NCI-H146 treated with DMSO at 0.1 percent for 48 hours (cell line): ENCODE measurements at regions not wholly inside any gene's neighbourhood (a gene's known extent, or its start where the extent isn't known, plus 50 kb on each side); places are given as distances from the start of the nearest gene placed in this dataset.

Experiments
- DNase-seq: peaks from one replicate; lab custom pipeline; 2025; ENCODE audit not compliant: unreplicated experiment; lab: John Stamatoyannopoulos, UW

DNA sequence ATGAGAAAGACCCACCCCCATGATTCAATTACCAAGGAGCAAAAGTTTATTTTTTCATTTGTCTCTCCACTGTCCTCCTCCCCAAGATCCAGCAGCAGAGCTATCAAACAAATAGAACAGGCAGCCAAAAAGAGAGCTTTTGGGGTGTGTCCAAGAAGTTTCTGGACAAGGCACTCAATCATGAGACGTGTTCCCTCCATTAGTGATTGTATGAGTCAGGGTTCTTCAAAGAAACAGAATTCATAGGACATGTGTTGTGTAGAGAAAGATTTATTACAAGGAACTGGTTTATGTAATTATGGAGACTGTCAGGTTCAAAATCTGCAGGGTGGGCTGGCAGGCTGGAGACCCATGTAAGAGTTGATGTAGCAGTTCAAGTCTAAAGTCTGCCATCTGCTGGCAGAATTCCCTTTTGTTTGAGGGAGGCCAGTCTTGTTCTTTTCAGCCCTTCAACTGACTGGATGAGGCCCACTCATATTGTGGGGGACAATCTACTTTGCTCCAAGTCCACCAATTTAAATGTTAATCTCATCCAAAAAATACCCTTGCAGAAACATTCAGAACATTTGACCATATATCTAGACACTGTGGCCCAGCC, 248.1 kb upstream of the OPRM1 start:
- DNase-seq, result no peak

DNA sequence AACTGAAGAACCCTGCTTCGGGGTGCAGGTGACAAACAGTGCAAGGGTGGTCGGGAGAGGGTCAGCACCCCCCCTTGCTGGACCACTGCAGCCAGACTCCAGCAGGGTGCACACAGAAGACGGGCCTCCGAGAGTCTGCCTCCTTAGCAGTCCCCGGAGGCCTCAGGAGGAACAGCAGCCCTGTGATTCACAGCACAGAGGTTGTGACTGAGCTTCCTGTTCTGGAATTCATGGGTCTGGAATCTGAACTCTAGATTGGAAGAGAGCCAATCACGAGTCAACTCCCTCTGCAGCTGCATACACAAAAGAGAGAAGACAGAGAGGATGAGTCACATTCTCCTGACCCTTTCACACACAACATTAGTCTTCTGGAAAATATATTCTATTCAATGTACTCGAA, 249.0 kb upstream of the OPRM1 start:
- no peak for DNase-seq

DNA sequence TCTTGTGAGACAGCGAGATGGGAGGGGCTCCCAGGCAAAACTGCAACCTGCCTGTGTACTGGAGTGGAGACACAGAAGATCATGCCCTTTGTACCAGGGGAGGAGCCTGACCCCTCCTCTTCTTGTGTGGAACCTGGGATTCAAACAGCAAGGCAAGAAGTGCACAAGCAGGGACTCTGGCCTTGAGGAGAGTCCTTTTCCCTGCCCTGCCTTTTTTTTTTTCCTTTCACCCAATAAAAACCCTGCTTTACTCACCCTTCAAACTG, 251.8 kb upstream of the OPRM1 start:
- no peak for DNase-seq

DNA sequence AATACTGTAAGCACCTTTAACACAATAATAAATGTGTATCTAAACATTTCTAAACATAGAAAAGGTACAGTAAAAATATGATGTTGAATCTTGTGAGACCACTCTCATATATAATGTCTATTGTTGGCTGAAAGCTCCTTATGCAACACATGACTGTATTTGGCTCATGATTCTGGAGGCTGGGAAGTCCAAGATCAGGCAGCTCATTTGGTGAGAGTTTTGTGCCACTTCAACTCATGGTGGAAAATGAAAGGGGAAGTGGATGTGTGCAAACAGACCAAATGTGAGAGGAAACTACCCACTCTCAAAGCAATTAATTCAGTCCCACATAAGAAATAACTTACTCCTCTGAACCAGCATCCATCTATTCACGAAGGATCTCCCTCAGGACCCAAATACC, 257.7 kb upstream of the OPRM1 start:
- no peak for DNase-seq

DNA sequence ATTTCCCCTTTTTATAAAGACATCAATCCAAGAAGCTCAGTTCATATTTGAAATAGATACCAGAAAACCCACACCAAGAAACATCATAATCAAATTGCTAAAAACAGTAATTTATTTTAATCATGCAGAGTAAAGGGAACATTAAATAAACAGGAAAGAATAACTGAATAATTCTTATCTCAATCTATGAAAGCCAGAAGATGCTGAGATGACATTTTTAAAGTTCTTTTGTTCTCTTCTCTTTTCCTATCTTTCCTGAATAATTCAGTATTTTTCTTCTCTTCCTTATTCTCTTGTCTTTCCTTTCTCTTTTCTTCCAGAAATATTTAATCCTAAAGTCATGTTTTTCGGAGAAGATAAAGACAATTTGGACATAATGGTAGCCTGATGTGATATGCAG, 259.0 kb upstream of the OPRM1 start:
- DNase-seq, result no peak

DNA sequence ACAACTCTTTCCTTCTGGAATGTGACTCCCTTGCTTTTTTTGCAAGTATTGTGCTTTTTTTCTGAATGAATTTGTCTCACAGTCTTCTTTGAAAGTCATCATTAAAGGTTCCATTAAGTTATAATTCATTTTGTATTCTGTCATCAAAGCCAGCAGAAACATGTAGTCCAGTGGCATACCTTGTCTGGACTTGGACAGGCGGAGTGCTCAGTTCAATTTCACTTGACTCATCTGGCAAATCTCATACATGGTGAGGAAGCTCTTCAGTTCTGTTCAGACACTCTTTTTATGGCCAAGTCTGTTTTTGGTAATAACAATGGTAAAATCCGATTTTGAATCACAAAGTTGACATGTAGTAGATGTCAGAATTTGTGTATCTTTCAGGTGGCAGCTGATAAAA, 260.8 kb upstream of the OPRM1 start:
- DNase-seq, result no peak

DNA sequence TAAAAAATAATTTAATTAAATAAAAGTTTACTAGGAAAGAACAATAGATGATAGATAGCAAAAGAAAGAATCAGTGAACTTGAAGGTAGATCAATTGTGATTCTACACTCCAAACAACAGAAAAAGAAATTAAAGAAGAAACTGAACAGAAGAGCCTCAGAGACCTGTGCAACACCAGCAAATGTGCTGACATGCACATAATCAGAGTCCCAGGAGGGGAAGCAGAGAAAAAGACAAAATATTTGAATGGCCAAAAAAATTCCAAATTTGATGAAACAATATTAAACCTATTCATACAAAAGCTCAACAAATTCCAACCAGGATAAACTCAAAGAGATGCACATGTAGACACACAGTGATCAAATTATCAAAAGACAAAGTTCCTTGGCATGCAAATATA, 267.5 kb upstream of the OPRM1 start:
- DNase-seq, result no peak

DNA sequence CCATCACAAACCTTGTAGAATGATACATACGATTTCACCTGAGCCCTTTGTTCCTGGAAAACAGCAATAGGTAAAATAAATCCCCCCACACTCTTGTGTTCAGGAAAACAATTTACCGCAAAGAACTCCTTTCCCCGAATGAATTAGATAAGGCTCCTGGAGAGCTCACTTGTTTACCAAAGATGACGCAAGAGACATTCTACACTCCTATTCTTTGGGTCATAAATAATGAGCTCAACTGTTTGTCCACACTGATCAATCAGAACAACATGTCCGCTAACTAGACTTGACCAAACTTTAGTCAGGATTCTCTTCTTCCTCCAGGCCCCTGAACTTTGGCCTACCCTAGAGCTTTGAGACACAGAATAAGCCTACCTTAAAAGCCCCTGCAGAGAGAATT, 271.9 kb upstream of the OPRM1 start:
- DNase-seq, result no peak

DNA sequence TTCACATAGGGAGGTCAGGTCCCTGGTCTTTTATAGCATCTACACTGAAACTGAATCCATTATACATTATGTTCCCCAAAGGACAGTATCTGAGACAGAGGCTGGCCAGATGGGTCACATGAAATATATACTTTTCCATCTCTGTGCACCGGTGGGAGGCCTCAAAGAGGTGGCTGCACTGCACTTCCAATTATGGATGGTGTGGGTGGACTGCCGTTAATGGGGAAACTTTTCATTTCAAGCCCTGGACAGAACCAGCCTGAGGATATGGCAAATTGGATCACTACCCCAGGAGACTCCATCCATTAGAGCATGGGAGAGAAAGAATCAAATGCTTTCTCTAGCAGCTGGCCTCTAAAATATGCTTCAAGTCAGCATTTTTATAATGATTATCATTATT, 280.5 kb upstream of the OPRM1 start:
- DNase-seq, result no peak

DNA sequence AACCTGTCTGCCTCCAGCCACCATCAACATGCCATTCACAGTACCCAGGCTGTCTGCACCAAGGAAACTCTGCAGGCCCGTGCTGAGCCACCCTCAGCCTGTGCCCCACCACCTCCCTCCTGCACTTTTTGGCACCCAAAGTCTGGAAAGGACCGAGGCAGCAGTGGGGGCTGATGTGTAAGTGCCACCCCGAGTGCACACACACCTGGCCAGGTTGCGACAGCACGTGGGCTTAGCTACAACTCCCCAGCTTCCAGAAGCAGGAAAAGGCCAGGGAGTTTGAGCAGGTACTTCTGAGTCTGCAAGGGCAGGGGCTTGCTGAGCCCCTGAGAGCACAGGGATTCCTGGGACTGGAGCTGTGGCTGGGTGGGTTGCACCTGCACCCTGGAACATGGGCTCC, 303.3 kb upstream of the OPRM1 start:
- DNase-seq, result no peak

DNA sequence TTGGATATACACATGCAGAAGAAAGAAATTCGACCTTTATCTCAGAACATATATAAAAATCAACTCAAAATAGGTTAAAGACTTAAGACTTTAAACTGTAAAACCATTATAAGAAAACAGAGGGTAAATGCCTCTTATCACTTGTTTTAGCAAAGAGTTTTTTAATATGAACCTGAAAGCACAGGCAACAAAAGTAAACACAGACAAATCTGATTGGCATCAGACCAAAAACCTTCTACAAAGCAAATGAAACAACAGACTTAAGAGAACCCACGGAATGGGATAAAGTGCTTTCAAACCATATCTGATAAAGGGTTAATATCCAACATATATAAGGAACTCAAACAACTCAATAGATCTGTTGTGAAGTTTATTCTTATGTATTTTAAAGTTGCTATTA, 309.9 kb upstream of the OPRM1 start:
- no peak for DNase-seq

DNA sequence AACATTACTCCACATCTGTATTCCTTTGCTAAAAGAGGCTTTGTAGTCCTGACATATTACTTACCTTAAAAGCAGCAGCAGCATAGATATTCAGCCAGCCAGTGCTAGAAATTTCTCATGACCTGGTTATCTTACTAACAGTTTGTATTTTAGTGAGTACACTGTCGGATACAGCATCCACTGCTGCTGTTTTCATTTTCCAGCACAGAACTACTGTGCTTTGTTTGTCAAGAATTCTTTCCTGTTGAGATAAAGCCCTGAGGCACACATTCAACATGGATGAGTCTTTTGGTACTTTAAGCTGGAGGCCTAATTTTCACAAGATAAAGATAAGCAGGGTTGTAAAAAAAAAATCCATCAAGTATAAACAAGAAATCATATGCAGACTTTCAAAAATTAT, 311.2 kb upstream of the OPRM1 start:
- no peak for DNase-seq

DNA sequence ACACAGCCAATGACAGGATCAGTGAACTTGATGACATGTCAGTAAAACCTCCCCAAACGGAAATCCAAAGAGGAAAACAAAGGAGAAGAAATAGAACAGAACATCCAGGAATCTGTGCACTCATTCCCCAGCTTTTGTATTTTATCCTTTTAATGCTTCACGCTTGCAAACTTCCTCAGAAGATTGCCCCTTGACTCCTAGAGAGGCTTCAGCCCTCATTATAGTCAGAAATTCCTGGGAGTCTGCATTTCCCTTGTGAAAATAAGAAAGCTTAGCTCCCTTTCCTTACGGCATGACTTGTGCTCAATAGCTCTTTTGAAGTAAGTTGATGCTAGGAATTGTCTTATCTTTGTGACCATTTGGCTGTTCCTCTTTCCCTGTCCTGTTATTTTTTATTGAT, 313.6 kb upstream of the OPRM1 start:
- no peak for DNase-seq

DNA sequence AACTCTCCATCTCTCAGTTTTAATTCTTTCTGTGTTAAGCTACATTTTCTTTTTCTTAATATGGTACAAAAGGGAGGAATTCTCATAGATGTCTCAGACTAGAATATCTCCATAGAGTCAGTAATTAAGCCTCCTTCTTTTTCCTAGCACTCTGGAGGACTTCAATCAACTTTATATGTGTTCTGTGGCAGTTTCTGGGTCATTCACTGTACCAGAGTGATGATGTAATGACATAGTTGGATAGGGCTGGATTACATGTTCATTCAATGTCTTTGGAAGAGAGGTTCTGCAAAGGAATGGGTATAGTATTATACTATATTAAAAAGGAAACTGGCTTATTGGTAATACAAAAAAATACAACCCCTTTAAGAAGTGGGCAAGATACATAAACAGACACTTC, 318.3 kb upstream of the OPRM1 start:
- no peak for DNase-seq

DNA sequence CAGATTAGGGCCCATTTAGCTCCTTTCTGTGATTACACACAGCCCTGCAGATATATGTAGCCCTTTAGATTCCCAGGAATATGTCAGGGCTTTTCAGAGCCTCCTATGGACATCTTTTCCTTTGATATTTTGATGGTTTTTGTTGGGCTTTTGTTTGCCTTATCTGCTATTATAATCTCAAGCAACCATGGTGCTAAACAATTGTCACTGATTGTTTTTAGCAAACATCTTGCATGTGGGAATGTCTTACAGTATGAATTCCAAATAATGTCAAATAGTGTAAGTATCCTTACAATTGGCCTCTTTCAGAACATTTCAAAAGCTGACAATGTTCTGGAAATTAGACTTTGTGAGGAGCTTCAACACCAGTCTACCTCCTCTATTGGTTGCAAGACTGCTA, 333.6 kb upstream of the OPRM1 start:
- no peak for DNase-seq

DNA sequence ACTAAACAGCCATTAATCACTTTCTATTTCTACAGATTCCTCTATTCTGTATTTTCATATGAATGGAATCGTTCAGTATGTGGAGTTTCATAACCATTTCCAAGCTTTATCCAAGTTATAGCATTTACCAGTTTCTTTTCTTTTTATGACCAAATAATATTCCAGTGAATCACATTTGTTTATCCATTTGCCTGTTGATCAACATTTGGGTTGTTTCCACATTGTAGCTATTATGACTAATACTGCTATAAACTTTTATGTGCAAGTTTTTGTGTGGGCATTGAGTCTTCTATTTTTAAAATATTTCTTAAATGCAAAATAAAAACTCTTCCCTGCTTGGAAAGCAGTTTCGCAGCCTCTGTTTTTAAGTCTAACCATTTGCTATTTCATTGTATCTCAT, 336.4 kb upstream of the OPRM1 start:
- no peak for DNase-seq

DNA sequence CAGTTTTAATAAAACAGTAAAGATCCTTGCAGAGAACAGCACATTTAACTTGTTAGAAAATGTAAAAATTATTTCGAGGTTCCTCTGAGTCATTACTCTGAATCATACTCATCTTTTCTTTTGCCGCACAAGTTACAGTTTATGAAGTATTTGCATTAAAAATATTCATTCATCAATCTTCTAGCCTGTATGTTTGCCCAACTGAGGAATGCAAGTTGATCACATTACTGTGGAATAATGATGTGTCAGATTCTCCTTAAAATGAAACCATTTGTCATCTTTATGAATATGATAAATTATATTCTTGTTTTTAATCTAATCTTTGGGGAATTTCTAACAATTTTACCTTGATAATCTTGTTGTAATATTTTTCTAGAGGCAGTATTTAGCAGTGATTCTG, 340.4 kb upstream of the OPRM1 start:
- DNase-seq, result no peak

DNA sequence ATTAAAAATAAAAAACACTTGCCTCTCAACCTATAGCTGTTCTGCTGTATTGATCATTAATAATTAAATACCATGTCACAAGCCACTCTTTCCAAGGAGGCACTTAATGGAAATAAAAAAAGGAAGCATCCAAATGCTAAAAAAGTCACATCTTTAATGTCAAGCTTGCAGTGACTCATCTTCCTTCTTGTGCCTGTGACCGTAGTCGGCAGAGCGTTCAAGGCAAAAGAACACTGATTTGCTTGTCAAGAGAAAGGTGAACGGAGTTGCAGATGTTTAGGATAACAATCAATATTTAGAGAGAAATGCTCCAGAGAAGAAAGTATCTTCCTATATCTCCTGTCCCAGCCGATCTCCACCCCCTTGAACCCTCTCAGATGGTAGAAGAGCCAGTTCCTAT, 341.0 kb upstream of the OPRM1 start:
- no peak for DNase-seq

DNA sequence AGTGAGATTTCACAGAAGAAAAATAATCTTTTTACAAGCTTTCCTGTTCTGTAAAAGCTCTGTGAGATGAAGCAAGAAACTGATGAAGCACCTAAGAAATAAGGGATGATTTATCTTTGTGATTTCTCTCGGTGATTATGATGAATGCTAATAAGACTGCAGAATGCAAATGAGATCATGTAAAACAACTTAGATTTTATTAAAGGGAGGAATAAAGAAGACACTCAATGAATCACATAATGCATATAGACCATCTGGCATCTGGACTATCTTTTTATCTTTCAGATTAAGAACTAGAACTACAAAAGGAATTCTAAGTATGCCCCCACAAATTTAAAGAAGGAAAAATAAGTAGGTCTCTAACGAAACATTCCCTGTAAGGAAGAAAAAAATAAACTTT, 361.5 kb upstream of the OPRM1 start:
- DNase-seq, result no peak

DNA sequence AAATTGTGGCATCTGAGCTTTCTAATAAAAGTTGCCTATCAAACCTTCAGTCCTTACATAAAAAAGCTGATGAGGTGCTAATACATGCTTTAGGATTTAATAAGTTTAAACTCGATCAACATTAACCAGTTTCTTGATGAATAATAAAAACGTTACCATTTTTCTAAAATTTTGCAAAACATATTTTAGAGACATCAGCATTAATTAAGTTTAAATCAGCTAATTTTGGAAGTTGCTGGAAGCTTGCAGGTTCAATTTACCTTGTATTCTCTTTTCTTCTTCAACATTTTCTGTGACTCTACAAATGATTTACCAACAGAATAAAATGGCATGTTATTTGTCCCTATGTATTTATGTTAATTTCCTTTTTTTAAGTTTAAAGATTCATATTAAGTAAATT, 365.3 kb upstream of the OPRM1 start:
- no peak for DNase-seq

DNA sequence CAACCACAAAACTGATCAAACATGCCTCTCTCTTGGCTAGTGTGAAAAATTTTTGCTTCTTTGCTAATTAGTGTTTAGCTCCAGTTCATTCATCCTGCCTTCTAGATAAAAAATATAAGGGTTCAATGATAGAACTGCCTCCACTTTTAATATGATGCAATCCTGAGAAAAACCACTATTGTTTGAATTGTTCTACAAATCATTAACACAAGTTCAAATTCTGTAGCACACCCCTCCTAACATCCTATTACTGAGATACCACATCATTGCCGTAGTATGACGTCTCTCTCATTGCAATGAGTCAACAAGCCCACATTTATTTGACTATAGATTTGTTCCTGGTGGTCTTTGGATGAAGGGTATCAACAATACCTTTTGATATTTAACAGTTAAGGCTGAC, 365.8 kb upstream of the OPRM1 start:
- no peak for DNase-seq

DNA sequence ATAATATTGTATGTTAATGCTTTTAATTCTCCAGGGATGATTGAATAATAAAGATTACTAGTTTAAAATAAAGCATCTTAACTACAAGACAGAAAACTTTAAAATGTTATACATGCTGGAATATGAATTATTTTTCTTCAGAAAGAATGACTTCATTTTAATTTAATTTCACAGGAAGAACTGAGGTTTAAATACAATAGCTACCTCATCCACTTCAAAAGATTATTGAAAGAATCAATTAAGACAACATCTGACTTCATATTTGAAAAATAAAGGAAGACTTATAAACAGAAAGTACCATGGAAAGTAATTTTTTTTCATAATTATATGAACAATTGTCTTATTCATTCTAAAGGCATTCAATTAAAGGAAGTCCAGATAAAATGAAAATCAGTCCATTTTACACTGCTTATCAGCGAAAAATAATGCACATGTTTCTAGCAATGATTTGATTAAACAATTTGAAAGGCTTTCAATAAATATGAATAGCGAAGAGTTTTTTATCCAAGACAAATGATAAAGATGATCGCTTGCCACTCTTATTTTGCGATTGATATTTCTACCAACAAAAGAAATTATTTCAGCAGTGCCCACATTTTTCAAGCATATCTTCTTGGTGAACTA, 368.5 kb upstream of the OPRM1 start:
- DNase-seq, result no peak

DNA sequence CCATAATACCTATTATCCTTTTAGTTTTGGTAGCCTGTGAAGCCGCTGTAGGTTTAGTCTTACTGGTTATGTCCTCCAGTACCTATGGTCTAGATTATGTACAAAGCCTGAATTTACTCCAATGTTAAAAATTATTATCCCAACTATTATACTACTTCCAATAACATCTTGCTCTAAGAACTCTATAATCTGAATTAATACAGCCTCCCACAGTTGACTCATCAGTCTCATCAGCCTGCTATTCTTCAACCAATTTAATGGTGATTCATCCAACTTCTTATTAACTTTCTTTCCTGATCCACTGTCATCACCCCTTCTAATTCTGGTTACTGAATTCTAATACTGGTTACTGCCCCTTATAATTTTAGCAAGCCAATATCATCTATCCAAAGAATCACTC, 370.3 kb upstream of the OPRM1 start:
- no peak for DNase-seq

DNA sequence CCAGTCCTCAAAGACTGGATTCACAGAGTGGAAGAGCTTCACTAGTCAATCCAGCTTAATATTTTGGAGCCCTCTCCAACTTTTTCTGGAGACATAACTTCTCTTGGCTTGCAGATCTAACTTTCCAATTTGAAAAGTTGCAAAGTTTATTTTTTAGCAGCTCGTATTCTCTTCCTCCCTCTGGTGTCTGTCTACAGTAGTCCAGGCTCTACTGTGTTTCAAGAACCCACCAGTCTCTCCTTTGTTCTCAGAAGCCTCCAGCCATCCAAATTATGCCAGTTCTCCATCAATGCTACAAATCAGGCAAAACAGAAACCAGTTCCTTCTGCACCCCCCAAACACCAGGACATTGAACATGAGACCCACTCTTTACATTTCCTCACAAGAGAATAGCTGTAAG, 376.1 kb upstream of the OPRM1 start:
- no peak for DNase-seq
